ENCODE measurements at regions not wholly inside any gene's neighbourhood (a gene's known extent, or its start where the extent isn't known, plus 50 kb on each side); places are given as distances from the start of the nearest gene placed in this dataset.

Small RNA genes in the stretch of these regions (small RNA-seq; reads per million reads assigned to genes)
- gene AC090517.1 (0 reads per million in 2 experiments), gene AC090517.3 (0 reads per million in 2 experiments)
